ENCODE measurements at regions not wholly inside any gene's neighbourhood (a gene's known extent, or its start where the extent isn't known, plus 50 kb on each side); places are given as distances from the start of the nearest gene placed in this dataset.

DNA sequence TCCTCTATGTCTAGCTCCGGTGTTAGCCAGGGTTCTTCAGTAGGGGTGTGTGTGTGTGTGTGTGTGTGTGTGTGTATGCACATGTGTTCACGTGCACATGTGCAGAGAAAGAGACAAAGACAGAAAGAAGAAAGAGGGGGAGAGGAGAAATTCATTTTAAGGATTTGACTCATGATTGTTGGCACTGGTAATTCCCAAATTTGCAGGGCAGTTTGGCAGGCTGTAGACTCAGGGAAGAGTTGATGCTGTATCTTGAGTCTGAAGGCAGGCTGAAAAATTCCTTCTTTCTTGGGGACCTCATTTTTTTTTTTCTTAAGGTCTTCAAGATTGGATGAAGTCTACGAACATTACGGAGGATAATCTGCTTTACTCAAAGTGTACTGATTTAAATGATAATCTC, 335.7 kb downstream of the NSG2 start:
- Histone ChIP-seq H3K79me2 (ENCODE audit: low read depth) (no peaks in the 10 kb centered on the region), H3K27ac (no peak overlapping the region), H3F3A (ENCODE audit: low read depth) (no peaks in the 10 kb centered on the region), H3K4me3 (no peak overlapping the region), H3K9ac (no peak overlapping the region), H3K36me3 (no peaks in the 10 kb centered on the region), H3K4me1 (no peaks in the 10 kb centered on the region), H3K9me3 (ENCODE audit: low read depth) (no peaks in the 10 kb centered on the region), H4K20me1 (ENCODE audit: low read depth) (no peaks in the 10 kb centered on the region), H3K27me3 (no peaks in the 10 kb centered on the region), H2AFZ (replicated peaks) (no peak overlapping the region), H3K4me2 (no peak overlapping the region)
- Mint-ChIP-seq H3K36me3 (no peaks in the 10 kb centered on the region), H3K9me3 (peaks cover 9% of the 10 kb centered on the region), H3K4me1 (peaks cover 10% of the 10 kb centered on the region), H3K27me3 (ENCODE audit: insufficient read depth, low read depth) (peaks cover 4% of the 10 kb centered on the region), H3K27ac (no peak overlapping the region), H3K4me3 (no peak overlapping the region)
- no peak for DNase-seq (ENCODE audit: low spot score)
- TF ChIP-seq, protein P1, sequence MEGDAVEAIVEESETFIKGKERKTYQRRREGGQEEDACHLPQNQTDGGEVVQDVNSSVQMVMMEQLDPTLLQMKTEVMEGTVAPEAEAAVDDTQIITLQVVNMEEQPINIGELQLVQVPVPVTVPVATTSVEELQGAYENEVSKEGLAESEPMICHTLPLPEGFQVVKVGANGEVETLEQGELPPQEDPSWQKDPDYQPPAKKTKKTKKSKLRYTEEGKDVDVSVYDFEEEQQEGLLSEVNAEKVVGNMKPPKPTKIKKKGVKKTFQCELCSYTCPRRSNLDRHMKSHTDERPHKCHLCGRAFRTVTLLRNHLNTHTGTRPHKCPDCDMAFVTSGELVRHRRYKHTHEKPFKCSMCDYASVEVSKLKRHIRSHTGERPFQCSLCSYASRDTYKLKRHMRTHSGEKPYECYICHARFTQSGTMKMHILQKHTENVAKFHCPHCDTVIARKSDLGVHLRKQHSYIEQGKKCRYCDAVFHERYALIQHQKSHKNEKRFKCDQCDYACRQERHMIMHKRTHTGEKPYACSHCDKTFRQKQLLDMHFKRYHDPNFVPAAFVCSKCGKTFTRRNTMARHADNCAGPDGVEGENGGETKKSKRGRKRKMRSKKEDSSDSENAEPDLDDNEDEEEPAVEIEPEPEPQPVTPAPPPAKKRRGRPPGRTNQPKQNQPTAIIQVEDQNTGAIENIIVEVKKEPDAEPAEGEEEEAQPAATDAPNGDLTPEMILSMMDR (IDR thresholded peaks at IDR 0.05), result no peak
- no peak for TF ChIP-seq EZH2phosphoT487 (IDR thresholded peaks at IDR 0.05)
- no peak for TF ChIP-seq EZH2 (IDR thresholded peaks at IDR 0.05)

DNA sequence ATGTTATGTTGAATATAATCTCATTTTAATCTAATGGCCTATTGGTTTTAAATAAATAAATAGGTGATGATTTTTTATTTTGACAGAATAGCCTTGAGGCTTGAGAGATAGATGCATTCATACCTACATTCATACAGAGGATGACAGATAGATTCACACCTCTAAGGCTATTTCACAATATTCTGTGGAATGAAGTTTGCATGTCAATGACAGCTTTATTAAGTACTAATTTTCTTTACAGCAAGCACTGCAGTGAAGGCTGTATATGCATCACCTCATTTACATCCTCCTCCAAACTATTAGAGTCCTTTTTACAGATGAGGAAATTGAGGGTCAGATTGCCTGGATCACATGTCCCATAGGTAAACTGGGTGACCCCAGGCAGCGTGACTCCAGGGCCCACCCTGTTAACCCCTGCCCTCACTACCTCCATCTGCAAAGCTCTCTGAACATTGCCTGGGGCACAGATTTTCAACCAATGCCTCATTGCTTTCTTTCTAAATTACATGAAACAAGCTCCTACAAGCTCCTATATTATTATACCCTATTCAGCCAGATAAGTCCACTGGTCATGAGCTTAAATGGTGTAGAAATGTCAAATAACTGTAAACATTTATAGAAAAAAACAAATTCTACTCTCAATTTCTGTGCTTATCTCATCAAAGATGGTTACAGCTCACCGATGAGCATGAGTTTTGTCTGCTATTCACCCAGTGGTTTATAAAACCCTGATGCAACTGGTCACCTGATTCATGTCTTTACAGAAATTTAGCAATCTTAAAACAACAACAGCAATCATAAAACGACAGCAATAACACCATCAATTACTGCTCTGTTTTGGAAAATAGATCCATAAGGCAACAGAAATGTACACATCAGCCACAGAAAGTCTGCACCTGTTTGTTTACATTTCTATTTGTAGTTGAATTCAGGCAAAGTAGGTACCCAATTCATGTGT, 338.0 kb downstream of the NSG2 start:
- H3K9ac ChIP-seq, result no peak overlapping the region
- Mint-ChIP-seq H3K36me3 (no peaks in the 10 kb centered on the region), H3K27ac (no peak overlapping the region), H3K9me3 (peaks cover 7% of the 10 kb centered on the region), H3K4me1 (peaks cover 15% of the 10 kb centered on the region), H3K4me3 (no peak overlapping the region), H3K27me3 (ENCODE audit: insufficient read depth, low read depth) (peaks cover 4% of the 10 kb centered on the region)
- H3K4me1 ChIP-seq, result no peaks in the 10 kb centered on the region
- no peaks in the 10 kb centered on the region for H3K79me2 ChIP-seq (ENCODE audit: low read depth)
- TF ChIP-seq EZH2phosphoT487 (IDR thresholded peaks at IDR 0.05), result no peak
- TF ChIP-seq, protein P1 (IDR thresholded peaks at IDR 0.05), result no peak
- no peak for TF ChIP-seq EZH2 (IDR thresholded peaks at IDR 0.05)
- H3K9me3 ChIP-seq (ENCODE audit: low read depth), result no peaks in the 10 kb centered on the region
- no peak overlapping the region for H3K27ac ChIP-seq
- H3K36me3 ChIP-seq, result no peaks in the 10 kb centered on the region
- H3K4me2 ChIP-seq, result no peak overlapping the region
- peaks cover 3% of the 10 kb centered on the region for H3K27me3 ChIP-seq
- H4K20me1 ChIP-seq (ENCODE audit: low read depth), result no peaks in the 10 kb centered on the region
- no peak overlapping the region for H2AFZ ChIP-seq (replicated peaks)
- no peaks in the 10 kb centered on the region for H3F3A ChIP-seq (ENCODE audit: low read depth)
- H3K4me3 ChIP-seq, result no peak overlapping the region
- no peak for DNase-seq (ENCODE audit: low spot score)

DNA sequence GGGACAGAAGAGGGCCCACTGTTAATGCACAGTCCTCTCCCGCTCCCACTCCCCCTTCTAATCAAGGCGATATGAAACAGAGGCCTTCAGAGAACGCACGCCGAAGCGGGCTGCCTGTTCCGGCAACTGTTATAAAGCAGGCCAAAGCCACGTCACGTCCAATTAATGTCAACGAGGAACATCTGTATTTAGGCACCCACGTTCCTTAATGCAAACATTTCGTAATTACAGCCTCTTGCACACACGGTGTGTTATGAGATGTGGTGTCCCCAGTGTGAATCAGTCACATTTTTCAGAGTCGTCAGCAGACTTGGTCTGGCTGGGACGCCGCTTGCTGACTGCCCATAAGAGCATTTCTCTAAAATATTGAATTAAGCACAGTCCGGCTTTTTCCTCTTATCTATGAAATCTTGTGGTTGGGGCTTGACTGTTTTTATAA, 339.0 kb downstream of the NSG2 start:
- Histone ChIP-seq H3K36me3 (no peaks in the 10 kb centered on the region), H3K4me1 (no peaks in the 10 kb centered on the region), H3K9ac (no peak overlapping the region), H4K20me1 (ENCODE audit: low read depth) (no peaks in the 10 kb centered on the region), H3K9me3 (ENCODE audit: low read depth) (no peaks in the 10 kb centered on the region), H3K79me2 (ENCODE audit: low read depth) (no peaks in the 10 kb centered on the region), H3K4me3 (no peak overlapping the region), H2AFZ (replicated peaks) (no peak overlapping the region), H3K27me3 (peaks cover 3% of the 10 kb centered on the region), H3F3A (ENCODE audit: low read depth) (no peaks in the 10 kb centered on the region), H3K27ac (no peak overlapping the region), H3K4me2 (no peak overlapping the region)
- H3K4me1 Mint-ChIP-seq, result peaks cover 15% of the 10 kb centered on the region
- H3K4me3 Mint-ChIP-seq, result no peak overlapping the region
- H3K36me3 Mint-ChIP-seq, result no peaks in the 10 kb centered on the region
- no peak for TF ChIP-seq EZH2phosphoT487 (IDR thresholded peaks at IDR 0.05)
- no peak for DNase-seq (ENCODE audit: low spot score)
- H3K9me3 Mint-ChIP-seq, result peaks cover 7% of the 10 kb centered on the region
- peaks cover 4% of the 10 kb centered on the region for H3K27me3 Mint-ChIP-seq (ENCODE audit: insufficient read depth, low read depth)
- H3K27ac Mint-ChIP-seq, result no peak overlapping the region

DNA sequence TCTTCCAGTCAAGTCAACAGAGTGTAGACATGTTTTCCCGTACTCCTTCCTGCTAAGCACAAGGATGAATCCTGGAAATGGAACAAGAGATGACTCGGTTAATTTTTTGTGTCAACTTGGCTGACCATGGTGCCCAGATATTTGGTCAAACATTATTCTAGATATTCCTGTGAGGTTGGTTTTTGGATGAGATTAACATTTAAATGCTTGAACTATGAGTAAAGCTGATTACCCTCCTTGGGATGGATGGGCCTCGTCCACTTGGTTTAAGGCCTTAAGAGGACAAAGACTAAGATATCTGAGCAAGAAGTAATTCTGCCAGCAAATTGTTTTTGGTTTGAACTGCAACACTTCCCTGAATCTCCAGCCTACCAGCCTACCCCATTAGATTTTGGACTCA, 338.1 kb upstream of the MSX2 start:
- Mint-ChIP-seq H3K27ac (no peak overlapping the region), H3K27me3 (ENCODE audit: insufficient read depth, low read depth) (peaks cover 2% of the 10 kb centered on the region), H3K9me3 (peaks cover 4% of the 10 kb centered on the region), H3K4me3 (no peak overlapping the region), H3K36me3 (no peaks in the 10 kb centered on the region), H3K4me1 (peaks cover 15% of the 10 kb centered on the region)
- H3K79me2 ChIP-seq (ENCODE audit: low read depth), result no peaks in the 10 kb centered on the region
- TF ChIP-seq, protein P1 (IDR thresholded peaks at IDR 0.05), result no peak
- TF ChIP-seq EZH2phosphoT487 (IDR thresholded peaks at IDR 0.05) (no peak), EZH2 (IDR thresholded peaks at IDR 0.05) (no peak)
- no peak overlapping the region for H3K27ac ChIP-seq
- H3K9me3 ChIP-seq (ENCODE audit: low read depth), result no peaks in the 10 kb centered on the region
- DNase-seq (ENCODE audit: low spot score), result no peak
- no peak overlapping the region for H3K9ac ChIP-seq
- peaks cover 3% of the 10 kb centered on the region for H3K27me3 ChIP-seq
- no peaks in the 10 kb centered on the region for H4K20me1 ChIP-seq (ENCODE audit: low read depth)
- H2AFZ ChIP-seq (replicated peaks), result no peak overlapping the region
- no peaks in the 10 kb centered on the region for H3F3A ChIP-seq (ENCODE audit: low read depth)
- H3K36me3 ChIP-seq, result no peaks in the 10 kb centered on the region
- H3K4me1 ChIP-seq, result no peaks in the 10 kb centered on the region
- no peak overlapping the region for H3K4me2 ChIP-seq
- H3K4me3 ChIP-seq, result no peak overlapping the region

Data from neural progenitor cell (in vitro differentiated cells).